Hindlimb muscle (tissue), 1 donor: ENCODE measurements at regions not wholly inside any gene's neighbourhood (a gene's known extent, or its start where the extent isn't known, plus 50 kb on each side); places are given as distances from the start of the nearest gene placed in this dataset.
"Not testable (repeated sequence)": the region's sequence is repeated elsewhere in the genome, so short reads cannot be mapped to it uniquely, and the experiment has no call there.

Experiments
- DNase-seq: peaks from one replicate; pipeline ENCODE4 v3.0.0-alpha.2; 2013

- no peak for DNase-seq
Observed at GRCh38 chr7:111676167-111676566, 113.9 kb upstream of the IMMP2L start.

- no peak for DNase-seq
Observed at GRCh38 chr7:111672901-111673300, 110.6 kb upstream of the IMMP2L start.

DNA sequence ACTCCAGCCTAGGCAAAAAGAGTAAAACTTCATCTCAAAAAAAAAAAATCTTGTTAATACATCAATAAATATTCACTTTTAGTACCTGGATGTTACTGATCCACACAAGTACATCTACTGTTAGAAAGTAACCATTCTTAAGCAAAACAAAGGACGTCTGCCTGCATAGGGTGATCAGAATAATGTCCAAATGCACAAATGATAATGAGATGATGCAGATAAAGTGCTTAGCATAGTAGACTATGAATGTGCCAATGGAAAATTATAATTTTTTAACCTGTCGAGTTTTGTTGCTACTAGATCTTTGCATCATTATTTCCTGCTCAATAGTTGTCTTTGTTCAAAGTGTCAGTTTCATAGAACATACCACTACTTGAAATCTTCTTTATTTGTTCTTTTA is 109.6 kb upstream of the IMMP2L start:
- no peak for DNase-seq

- no peak for DNase-seq
Observed at GRCh38 chr7:111668711-111669110, 106.4 kb upstream of the IMMP2L start.

DNA sequence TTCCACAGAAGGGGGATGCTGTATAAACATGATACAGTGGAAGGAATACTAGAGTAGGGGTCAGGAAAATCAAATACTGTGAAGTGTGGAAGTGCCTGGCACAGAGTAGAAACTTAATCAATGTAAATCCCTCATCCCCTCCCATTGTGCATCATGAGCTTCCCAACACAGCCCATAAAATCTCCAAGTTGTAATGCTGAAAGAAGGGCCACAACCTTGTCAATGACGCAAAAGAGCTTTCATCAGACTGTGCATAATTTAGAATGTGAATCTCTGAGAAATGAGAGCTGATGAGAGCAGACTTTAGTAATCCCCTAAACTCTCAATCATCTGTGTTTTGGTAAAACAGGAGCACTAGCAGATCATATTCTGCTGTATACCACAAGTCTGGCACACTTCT is 105.2 kb upstream of the IMMP2L start:
- DNase-seq = no peak

DNA sequence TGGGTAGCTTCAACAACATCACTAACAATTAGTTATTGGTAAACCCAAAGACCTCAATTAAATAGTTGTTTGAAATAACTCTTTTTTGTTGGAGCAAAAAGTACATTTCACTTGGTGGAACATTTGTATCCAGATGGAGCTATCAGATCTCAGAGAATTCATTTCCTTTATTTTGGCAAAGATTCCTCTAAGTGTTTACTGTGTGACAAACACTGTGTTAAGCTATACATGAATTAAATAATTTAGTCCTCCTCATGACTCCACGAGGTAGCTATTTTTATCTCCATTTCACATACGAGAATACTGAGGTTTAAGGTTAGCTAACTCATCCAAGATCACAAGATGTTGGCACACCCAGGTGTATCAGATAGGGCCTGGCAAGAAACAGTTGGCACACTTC is 104.0 kb upstream of the IMMP2L start:
- DNase-seq = no peak

- no peak for DNase-seq
Observed at GRCh38 chr7:111663771-111664170, 101.5 kb upstream of the IMMP2L start.

DNA sequence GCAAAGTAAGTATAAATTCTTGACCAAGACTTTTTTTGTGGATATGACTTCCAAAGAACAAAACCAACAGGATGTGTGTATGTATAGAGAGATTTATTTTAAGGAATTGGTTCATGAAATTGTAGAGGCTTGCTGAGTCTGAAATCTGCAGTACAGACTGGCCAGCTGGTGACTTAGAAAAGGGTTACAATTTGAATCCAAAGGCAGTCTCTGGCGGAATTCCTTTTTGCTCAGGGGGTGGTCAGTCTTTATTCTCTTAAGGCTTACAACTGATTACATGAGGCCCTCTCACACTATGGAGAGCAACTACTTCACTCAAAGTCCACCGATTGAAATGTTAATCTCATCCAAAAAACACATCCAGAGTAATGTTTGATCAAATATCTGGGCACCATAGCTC is 100.1 kb upstream of the IMMP2L start:
- no peak for DNase-seq

- DNase-seq = no peak
Observed at GRCh38 chr7:111660478-111660877, 98.2 kb upstream of the IMMP2L start.

DNA sequence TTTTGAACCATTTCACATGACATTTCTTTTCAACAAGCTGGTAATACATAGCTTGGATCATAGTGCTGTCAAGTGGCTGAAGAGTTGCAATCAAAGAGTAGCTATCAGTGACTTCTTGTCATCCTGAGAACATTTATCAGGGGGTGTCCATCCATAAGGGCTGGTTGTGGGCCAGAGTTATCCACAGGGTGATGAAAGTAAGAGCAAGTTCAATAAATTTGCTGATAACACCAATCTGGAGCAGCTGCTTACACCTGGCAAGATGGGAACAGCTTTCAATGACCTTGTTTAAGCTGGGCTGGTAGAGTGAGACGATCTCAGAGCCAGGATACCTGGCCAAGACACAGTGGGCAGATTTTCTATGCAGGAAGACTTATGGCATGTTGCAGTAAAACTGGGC is 96.3 kb upstream of the IMMP2L start:
- DNase-seq = no peak

DNA sequence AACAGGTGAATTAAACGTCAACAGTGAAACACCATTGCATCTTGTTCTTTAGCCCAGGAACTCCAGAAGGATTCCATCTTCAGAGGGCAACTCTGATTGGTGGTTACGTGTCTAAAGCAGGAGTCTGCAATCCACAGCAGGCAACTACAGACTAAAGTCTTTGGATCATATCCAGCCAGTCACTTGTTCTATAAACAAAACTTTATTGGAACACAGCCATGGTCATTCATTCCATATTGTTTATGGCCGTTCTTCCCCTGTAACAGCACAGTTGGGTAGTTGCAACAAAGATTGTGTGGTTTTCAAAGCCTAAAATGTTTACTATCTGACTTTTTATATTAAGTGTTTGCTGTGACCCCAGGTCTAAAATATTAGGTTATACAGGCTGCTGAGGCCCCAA is 94.7 kb upstream of the IMMP2L start:
- no peak for DNase-seq

DNA sequence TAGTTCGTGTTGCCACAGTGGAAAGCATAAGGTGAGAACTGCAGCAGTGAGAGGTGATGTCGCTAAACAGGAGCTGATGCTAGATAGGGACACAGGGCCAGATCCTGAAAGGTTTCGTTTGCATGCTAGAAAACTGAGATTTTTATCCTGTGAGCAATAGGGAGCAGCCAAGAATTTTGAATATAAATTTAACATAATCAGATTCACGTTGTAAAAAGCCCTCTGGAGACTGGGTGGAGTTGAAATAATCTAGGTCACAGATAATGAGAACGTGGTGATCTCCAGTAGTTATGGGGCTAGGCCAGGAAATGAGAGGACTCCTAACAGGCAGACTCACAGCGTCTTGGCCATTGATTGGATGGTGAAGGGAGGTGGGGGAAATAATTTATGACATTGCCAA is 92.1 kb upstream of the IMMP2L start:
- peak; percentile 35 for DNase-seq

DNA sequence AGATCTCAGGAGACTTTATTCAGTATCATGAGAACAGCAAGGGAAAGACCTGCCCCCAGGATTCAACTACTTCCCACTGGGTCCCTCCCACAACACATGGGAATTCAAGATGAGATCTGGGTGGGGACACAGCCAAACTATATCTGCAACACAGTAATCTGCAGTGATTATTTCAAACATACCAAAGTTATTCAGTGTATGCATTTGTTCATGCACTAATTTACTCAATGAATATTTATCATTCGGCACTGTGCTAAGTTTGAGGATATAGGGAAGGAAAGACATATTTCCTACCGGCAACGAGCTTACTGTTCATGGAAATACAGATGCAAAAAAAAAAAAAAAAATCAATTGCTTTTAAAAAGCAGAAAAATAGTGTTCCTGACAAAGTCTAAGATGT is 91.6 kb upstream of the IMMP2L start:
- no peak for DNase-seq

- peak; percentile 41 for DNase-seq
Observed at GRCh38 chr7:111650456-111650999, 88.2 kb upstream of the IMMP2L start.

DNA sequence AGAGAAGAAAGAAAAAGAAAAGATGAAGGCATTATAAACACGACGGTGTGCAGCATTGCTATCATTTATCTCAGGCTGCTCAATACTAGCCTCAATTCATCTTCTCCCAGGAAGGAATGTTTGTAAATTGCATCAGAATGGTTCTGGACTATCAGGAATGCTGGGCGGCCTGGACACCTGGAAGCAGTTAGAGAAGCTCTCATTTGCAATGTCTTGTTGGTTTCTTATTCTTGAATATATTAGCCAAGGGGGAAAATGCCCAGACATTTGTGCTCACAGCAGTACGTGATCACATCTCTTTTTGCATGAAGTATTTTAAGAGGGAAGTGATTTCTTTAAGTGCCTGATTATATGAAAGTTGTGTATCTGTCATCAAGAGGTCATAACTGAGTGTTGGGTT is 85.6 kb upstream of the IMMP2L start:
- DNase-seq = no peak

GRCh38 chr7:111644595-111644994 is 82.3 kb upstream of the IMMP2L start:
- DNase-seq = not testable (repeated sequence)

- DNase-seq = no peak
Observed at GRCh38 chr7:111642373-111642772, 80.1 kb upstream of the IMMP2L start.

GRCh38 chr7:111640416-111640815 is 78.1 kb upstream of the IMMP2L start:
- DNase-seq = no peak

DNA sequence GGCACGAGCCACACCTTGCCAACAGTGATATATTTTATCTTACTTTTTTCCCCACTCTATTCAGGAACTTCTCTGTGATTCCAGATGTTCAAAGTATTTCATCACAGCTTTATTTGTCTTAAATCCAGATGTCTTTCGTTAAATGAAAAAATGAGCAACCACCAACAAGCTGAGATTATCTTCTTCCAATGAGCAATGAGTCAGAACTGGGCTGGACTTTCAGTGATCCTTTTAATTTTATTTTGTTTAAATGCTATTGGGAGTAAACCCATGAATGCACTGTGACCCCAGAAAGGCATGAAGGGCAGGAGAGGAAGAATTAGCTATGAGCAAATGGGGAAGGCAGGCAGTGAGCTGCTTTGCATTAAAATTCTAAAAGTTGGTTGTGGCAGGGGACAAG is 77.6 kb upstream of the IMMP2L start:
- DNase-seq = peak; percentile 50

DNA sequence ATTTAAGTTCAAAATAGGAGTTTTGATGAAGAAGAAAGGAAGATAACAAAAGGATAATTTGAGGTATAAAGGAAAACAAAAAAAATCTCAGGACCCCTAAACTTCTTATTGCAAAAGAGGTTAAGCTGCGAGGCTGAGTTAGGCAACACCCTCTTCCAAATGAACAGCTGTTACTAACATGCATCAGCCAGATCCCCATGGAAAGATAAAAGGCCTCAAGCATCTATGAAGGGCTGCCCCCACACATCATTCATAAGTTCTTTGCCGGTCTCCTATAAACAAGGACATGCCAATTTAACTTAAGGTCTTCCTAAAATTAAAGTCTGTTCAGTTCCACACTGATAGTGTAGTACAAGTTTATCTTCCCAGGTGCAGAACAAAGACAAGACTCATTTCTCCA is 75.8 kb upstream of the IMMP2L start:
- DNase-seq = no peak

GRCh38 chr7:111633878-111634277 is 71.6 kb upstream of the IMMP2L start:
- no peak for DNase-seq

GRCh38 chr7:111630862-111631261 is 68.6 kb upstream of the IMMP2L start:
- DNase-seq = no peak

GRCh38 chr7:111622084-111622483 is 59.8 kb upstream of the IMMP2L start:
- DNase-seq = no peak
